H54 (cell line): ENCODE measurements at regions not wholly inside any gene's neighbourhood (a gene's known extent, or its start where the extent isn't known, plus 50 kb on each side); places are given as distances from the start of the nearest gene placed in this dataset.

Experiments used
- DNase-seq: peaks from one replicate; pipeline ENCODE4 v3.0.0; 2011; ENCODE audit warnings: low spot score, mixed read lengths; ENCODE audit not compliant: insufficient read length
- FAIRE-seq: peaks from 3 replicates; lab custom pipeline; 2011; peaks lifted over from hg19 to GRCh38; lab: Jason Lieb, UNC
- POLR2A ChIP-seq: IDR thresholded peaks from 2 replicates; pipeline ENCODE4 v1.6.1; 2011; ENCODE audit warnings: low read depth, mild to moderate bottlenecking, low read length

DNA sequence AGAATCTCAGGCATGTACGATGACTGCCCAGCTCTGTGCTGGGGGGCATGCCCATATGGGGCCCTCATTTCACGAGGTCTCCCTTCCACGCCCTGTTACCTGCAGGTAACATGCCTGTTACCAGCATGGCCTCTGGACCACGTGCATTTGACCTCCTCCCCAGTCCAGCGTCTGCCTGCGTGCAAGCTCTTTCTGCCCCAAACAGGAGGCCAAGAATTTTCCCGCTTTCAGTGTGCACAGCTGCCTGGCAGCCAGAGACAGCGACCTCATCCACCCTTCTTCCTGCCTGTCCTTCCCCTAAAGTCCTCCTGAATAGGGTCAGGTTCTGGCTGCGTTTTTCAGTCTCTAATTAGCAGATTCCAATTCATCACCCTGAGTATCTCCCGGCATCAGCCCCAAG, 306.5 kb upstream of the ZFHX3 start:
- no peak for DNase-seq
- no peak for TF ChIP-seq POLR2A
- FAIRE-seq = no peak

DNA sequence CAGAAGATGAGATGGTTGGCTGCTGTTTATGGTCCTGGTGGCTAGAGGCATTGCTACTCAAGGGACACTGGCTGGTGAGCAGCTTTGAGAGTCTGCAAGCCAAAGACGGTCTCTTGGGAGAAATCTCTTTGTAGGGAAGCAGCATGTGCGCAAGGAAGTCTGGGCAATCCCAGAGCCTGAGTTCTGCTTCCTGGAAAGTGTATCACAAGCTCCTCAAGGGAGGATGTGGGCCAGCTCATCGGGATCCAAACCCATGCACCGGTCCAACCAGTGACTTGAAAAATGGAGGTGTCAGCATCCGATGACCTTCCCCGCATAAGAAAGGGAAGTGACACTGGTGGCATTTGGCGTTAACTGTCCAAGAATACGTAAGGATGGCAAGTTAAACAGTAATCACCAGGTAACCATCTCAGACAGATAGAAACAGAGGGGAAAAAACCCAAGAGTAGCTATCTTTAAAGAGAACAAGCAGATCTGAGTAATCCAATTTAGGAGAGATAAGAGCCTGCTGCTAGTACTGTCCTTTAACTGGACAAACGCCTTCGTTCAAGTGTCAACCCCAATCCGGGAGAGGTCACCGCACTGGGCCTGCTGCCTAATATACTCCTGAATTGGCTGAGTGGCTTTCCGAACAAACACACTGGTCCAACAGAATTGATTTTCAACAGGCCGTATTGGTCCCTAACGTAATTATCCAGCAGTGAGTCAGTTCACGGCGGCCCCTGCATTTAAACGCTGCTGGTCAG, 303.0 kb upstream of the ZFHX3 start:
- TF ChIP-seq POLR2A = no peak
- FAIRE-seq (no peak), DNase-seq (no peak)

- TF ChIP-seq POLR2A = no peak
- no peak for FAIRE-seq
Measured at GRCh38 chr16:73347500-73348375, 299.8 kb upstream of the ZFHX3 start.

GRCh38 chr16:73339821-73340220, 291.9 kb upstream of the ZFHX3 start:
- DNase-seq (no peak), FAIRE-seq (no peak)
- TF ChIP-seq POLR2A = no peak

More at GRCh38 chr16:73347500-73348375, 299.8 kb upstream of the ZFHX3 start:
- no peak for DNase-seq

DNA sequence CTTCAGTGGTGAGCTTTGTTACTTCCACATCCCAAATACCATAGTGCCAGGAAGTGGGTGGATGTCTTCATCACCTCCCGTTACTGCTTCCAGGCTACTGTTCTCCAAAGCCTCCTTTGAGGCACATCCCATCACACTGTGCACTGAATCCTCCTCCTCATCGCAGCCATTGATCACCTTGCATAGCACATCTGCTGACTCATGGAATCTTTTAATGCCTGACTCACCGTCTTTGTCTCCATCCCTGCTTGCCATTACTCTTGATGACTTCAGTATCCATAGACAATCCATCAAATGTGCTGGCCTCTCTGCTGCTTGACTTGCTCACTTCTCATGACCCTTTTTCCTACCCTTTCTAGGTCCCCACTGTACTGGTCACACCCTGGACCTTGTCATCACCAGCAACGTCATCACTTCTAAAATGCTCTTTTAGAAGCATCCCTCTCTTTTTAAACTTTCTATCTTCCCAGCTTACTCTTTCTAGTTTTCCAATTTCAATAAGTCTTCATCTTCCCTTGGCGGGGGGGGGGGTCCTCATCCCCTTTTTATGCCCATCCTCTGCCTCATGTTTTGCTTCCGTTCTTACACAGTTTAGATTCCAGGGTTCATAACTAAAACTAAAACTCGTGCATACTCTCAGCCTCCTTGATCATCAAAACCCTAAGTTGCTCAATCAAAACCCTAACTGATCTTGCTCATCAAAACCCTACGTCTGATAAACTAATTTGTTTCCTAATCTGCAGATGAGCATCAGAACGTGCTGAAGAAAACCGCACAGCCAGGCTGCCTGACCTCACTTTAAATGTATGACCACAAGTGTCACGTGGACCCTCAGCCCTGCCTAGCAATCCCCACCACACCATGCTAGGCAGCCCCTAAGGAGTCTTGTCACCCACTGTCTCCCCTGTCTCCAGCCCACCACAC, 289.7 kb upstream of the ZFHX3 start:
- DNase-seq = no peak
- no peak for TF ChIP-seq POLR2A
- FAIRE-seq = no peak

DNA sequence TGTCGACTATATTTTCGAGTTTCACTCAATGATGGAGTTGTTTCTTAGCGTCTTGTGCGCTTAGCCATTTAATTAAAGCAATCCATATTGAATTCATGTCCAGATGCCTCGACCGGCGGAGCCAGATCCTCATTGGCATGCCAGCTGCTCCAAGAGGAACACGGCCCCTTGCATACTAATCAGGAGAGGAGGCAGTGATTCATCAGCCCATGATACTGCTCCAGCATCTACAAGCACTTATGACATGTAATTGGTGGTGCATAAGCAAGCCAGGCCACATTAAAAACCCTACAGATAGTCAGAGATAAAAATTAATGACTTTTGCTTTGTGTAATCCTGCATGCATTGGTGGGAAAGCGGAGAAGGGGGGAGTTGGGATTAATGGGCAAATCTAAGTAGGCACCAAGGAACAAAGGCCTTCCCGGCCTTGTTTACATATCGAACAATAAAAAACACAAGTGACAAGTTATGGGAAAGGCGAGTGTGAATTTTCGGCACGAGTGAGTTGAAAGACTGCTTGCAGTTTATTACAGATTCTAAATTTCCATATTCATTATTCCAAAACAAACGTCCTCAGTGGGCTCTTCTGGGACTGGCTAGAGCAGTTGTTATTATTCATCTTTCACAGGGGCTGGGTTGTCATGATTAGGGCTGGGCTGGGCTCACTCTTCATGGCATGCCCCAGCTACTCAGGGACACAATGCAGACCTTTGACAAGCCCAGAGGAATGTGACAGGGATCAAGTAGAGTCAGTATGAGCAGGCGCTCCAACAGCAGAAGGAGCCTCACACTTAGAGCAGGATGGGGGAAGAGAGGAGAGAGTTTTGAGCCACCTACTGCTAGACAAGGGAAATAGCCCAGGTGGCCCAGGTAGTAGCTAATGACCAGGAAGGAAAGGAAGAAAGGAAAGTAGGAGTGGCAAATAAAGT, 281.7 kb upstream of the ZFHX3 start:
- no peak for TF ChIP-seq POLR2A
- no peak for FAIRE-seq

GRCh38 chr16:73326770-73327470, 279.0 kb upstream of the ZFHX3 start:
- FAIRE-seq = no peak

More for the DNA sequence above, 281.7 kb upstream of the ZFHX3 start:
- no peak for DNase-seq

GRCh38 chr16:73326221-73326620, 278.3 kb upstream of the ZFHX3 start:
- DNase-seq (no peak), FAIRE-seq (no peak)
- TF ChIP-seq POLR2A = no peak

More at GRCh38 chr16:73326770-73327470, 279.0 kb upstream of the ZFHX3 start:
- no peak for TF ChIP-seq POLR2A
- DNase-seq = no peak

DNA sequence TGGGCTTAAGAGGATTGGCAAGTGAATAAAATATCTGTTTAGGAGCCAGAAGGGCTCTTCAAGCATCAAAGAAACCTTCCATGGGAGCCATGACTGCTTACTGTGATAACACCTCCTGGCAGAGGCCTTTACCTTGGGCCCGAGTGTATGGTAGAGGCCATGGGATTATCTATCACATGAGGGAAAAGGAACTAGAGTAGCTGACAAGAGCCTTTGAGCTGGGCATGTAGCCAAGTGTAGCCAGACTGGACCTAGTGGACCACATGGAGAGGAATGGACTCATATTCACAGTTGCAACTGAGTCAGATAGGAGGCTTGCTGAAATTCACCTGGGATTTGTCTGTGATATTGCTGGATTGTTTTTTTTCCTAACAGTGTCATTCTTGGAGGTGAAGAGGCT, 276.0 kb upstream of the ZFHX3 start:
- DNase-seq (no peak), FAIRE-seq (no peak)
- no peak for TF ChIP-seq POLR2A

GRCh38 chr16:73322856-73323255, 274.9 kb upstream of the ZFHX3 start:
- no peak for DNase-seq
- no peak for FAIRE-seq
- TF ChIP-seq POLR2A = no peak

- no peak for DNase-seq
- TF ChIP-seq POLR2A = no peak
- FAIRE-seq = no peak
Measured at GRCh38 chr16:73321853-73322252, 273.9 kb upstream of the ZFHX3 start.

- TF ChIP-seq POLR2A = no peak
- no peak for DNase-seq
- FAIRE-seq = no peak
Measured at GRCh38 chr16:73319737-73320136, 271.8 kb upstream of the ZFHX3 start.
